ENCODE measurements at regions not wholly inside any gene's neighbourhood (a gene's known extent, or its start where the extent isn't known, plus 50 kb on each side); places are given as distances from the start of the nearest gene placed in this dataset.

- TF ChIP-seq, protein P1, sequence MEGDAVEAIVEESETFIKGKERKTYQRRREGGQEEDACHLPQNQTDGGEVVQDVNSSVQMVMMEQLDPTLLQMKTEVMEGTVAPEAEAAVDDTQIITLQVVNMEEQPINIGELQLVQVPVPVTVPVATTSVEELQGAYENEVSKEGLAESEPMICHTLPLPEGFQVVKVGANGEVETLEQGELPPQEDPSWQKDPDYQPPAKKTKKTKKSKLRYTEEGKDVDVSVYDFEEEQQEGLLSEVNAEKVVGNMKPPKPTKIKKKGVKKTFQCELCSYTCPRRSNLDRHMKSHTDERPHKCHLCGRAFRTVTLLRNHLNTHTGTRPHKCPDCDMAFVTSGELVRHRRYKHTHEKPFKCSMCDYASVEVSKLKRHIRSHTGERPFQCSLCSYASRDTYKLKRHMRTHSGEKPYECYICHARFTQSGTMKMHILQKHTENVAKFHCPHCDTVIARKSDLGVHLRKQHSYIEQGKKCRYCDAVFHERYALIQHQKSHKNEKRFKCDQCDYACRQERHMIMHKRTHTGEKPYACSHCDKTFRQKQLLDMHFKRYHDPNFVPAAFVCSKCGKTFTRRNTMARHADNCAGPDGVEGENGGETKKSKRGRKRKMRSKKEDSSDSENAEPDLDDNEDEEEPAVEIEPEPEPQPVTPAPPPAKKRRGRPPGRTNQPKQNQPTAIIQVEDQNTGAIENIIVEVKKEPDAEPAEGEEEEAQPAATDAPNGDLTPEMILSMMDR (IDR thresholded peaks at IDR 0.05), result no peak
- no peak for TF ChIP-seq ZFX (IDR thresholded peaks at IDR 0.05; ENCODE audit: borderline replicate concordance)
Observed at GRCh38 chr15:95249524-95249923, 1018.2 kb downstream of the MCTP2 start.

All from 22Rv1 (cell line).